Mammary epithelial cell (primary cell): ENCODE measurements at regions not wholly inside any gene's neighbourhood (a gene's known extent, or its start where the extent isn't known, plus 50 kb on each side); places are given as distances from the start of the nearest gene placed in this dataset.

Experiments used
- CTCF ChIP-seq, 2 donors: IDR thresholded peaks in 1 of 2; conservative IDR thresholded peaks in 1 of 2; 2 replicates each; pipeline ENCODE4 v1.5.1; 2011 to 2012; ENCODE audit warnings: inconsistent platforms in 2 of 2, low read length in 2 of 2, mild to moderate bottlenecking in 2 of 2, control low read depth in 1 of 2, low read depth in 1 of 2; ENCODE audit not compliant: insufficient read depth in 1 of 2; ENCODE audit errors: extremely low read depth in 1 of 2
- EZH2 ChIP-seq: IDR thresholded peaks from 2 replicates; pipeline ENCODE4 v1.6.1; 2012; ENCODE audit warnings: low read length, inconsistent platforms, borderline replicate concordance

DNA sequence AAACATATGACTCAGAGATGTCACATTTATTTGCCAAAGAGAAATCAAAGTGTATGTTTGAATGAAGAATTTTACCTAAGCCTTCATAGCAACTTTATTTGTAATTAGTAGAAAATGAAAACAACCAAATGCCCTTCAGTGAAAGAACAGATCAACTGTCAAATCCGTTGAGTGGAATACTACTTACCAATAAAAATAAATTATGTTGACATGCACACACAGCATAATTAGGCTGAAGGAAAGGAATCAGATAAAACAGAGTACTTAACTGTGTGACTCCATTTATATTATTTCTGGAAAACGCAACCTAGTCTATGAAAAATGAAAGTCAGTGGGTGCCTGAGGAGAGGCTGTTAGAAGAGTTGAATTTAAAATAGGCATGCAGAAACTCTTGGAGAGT is 1034.6 kb upstream of the PCDH9 start:
- no peak for TF ChIP-seq EZH2
- no peak for TF ChIP-seq CTCF (conservative IDR thresholded peaks at IDR 0.05 in 1 of 2, IDR thresholded peaks at IDR 0.05 in 1 of 2; ENCODE audit: extremely low read depth in 1 of 2, insufficient read depth in 1 of 2, low read depth in 1 of 2, low read length in 2 of 2)
